H4 (cell line): ENCODE measurements at regions not wholly inside any gene's neighbourhood (a gene's known extent, or its start where the extent isn't known, plus 50 kb on each side); places are given as distances from the start of the nearest gene placed in this dataset.

Source experiments
- DNase-seq: peaks from one replicate; pipeline ENCODE4 v3.0.0-alpha.2; 2015; ENCODE audit warnings: low spot score

GRCh38 chr6:30806581-30807183, 62.3 kb upstream of the IER3 start:
- no peak for DNase-seq

- no peak for DNase-seq
Measured at GRCh38 chr6:30804333-30804732, 60.0 kb upstream of the IER3 start.

GRCh38 chr6:30802731-30803130, 58.4 kb upstream of the IER3 start:
- DNase-seq: no peak

GRCh38 chr6:30801950-30802349, 57.6 kb upstream of the IER3 start:
- DNase-seq: no peak

GRCh38 chr6:30800871-30801270, 56.5 kb upstream of the IER3 start:
- DNase-seq: no peak

GRCh38 chr6:30799210-30799609, 54.9 kb upstream of the IER3 start:
- no peak for DNase-seq

- no peak for DNase-seq
Measured at GRCh38 chr6:30798494-30798893, 54.1 kb upstream of the IER3 start.

- DNase-seq: no peak
Measured at GRCh38 chr6:30795549-30796293, 51.4 kb upstream of the IER3 start.
